HG02759 (cell line): ENCODE measurements at regions not wholly inside any gene's neighbourhood (a gene's known extent, or its start where the extent isn't known, plus 50 kb on each side); places are given as distances from the start of the nearest gene placed in this dataset.

Experiments
- ATAC-seq: cut with Tn5 transposase; IDR thresholded peaks from one replicate; pipeline ENCODE4 v1.9.1; 2021; ENCODE audit warnings: mild to moderate bottlenecking, moderate library complexity; ENCODE audit not compliant: unreplicated experiment

GRCh38 chr11:133787379-133788141 lies 57.8 kb downstream of the SPATA19 start:
- no peak for ATAC-seq

GRCh38 chr11:133785795-133786340 lies 59.4 kb downstream of the SPATA19 start:
- no peak for ATAC-seq

- no peak for ATAC-seq
Measured at GRCh38 chr11:133784359-133784758, 61.0 kb downstream of the SPATA19 start.

- no peak for ATAC-seq
Measured at GRCh38 chr11:133782116-133782725, 63.1 kb downstream of the SPATA19 start.

- ATAC-seq = no peak
Measured at GRCh38 chr11:133778161-133778560, 67.2 kb downstream of the SPATA19 start.

- ATAC-seq = no peak
Measured at GRCh38 chr11:133776671-133777367, 68.5 kb downstream of the SPATA19 start.

- no peak for ATAC-seq
Measured at GRCh38 chr11:133762538-133762937, 82.8 kb downstream of the SPATA19 start.

GRCh38 chr11:133753150-133753549 lies 92.2 kb downstream of the SPATA19 start:
- ATAC-seq = no peak

GRCh38 chr11:133749841-133750240 lies 95.5 kb downstream of the SPATA19 start:
- ATAC-seq = no peak

- ATAC-seq = no peak
Measured at GRCh38 chr11:133747409-133747808, 97.9 kb downstream of the SPATA19 start.

- no peak for ATAC-seq
Measured at GRCh38 chr11:133746663-133747306, 98.5 kb downstream of the SPATA19 start.

- no peak for ATAC-seq
Measured at GRCh38 chr11:133745791-133746190, 99.5 kb downstream of the SPATA19 start.

GRCh38 chr11:133742353-133742752 lies 103.0 kb downstream of the SPATA19 start:
- no peak for ATAC-seq

- no peak for ATAC-seq
Measured at GRCh38 chr11:133740963-133741362, 104.3 kb downstream of the SPATA19 start.

GRCh38 chr11:133739481-133739880 lies 105.8 kb downstream of the SPATA19 start:
- ATAC-seq = no peak

GRCh38 chr11:133738624-133739023 lies 106.7 kb downstream of the SPATA19 start:
- no peak for ATAC-seq

- ATAC-seq = no peak
Measured at GRCh38 chr11:133733631-133734030, 111.7 kb downstream of the SPATA19 start.

GRCh38 chr11:133732109-133732674 lies 113.1 kb downstream of the SPATA19 start:
- no peak for ATAC-seq

GRCh38 chr11:133727774-133728173 lies 117.5 kb downstream of the SPATA19 start:
- ATAC-seq = no peak

- no peak for ATAC-seq
Measured at GRCh38 chr11:133726542-133726941, 118.8 kb downstream of the SPATA19 start.

GRCh38 chr11:133724116-133724515 lies 121.2 kb downstream of the SPATA19 start:
- no peak for ATAC-seq
